GM12878 (cell line): ENCODE measurements at regions not wholly inside any gene's neighbourhood (a gene's known extent, or its start where the extent isn't known, plus 50 kb on each side); places are given as distances from the start of the nearest gene placed in this dataset.
A peak's percentile ranks its signal among the peaks of the same experiment; 100 is the strongest.

ENCODE experiments used
- ATAC-seq: fragments of 200-7000 bp; cut with Tn5 transposase; 3 replicates; pipeline ENCODE4 v1.9.1; 2020; ENCODE audit warnings: mild to moderate bottlenecking, moderate library complexity
- BruUV-seq: library from RNA; stranded (reverse); fragments of 400-500 nt; replicated peaks from 2 replicates; lab custom pipeline; 2021; lab: Mats Ljungman, UMichigan
- CTCF ChIA-PET: fragments of 300-600 bp; sonication (Branson Sonifier 250); formaldehyde crosslinking; extraction: SDS; loops from one replicate; lab custom pipeline; 2021; ENCODE audit warnings: inconsistent platforms; lab: Yijun Ruan, JAX
- POLR2A ChIA-PET: fragments of 350-600 bp; formaldehyde crosslinking; extraction: SDS; loops from one replicate; lab custom pipeline; 2021; ENCODE audit warnings: inconsistent platforms; lab: Charles Lee
- RAD21 ChIA-PET: fragments of 300-600 bp; sonication (Branson Sonifier 250); formaldehyde crosslinking; loops from one replicate; lab custom pipeline; 2023; ENCODE audit warnings: antibody characterized with exemption; ENCODE audit not compliant: unreplicated experiment; lab: Charles Lee
- SMC1A ChIA-PET: fragments of 300-600 bp; sonication (Branson Sonifier 250); formaldehyde crosslinking; loops from one replicate; lab custom pipeline; 2023; ENCODE audit not compliant: unreplicated experiment, uncharacterized antibody; lab: Charles Lee
- DNase-seq: peaks from one replicate; pipeline ENCODE4 v3.0.0-alpha.2; 2011; ENCODE audit warnings: low read depth, low spot score
- FAIRE-seq: peaks from 3 replicates; lab custom pipeline; 2011; peaks lifted over from hg19 to GRCh38; lab: Jason Lieb, UNC
- H2AFZ ChIP-seq: 2 replicates; pipeline ENCODE4 v1.6.0; 2011; ENCODE audit warnings: low read depth, low read length, control low read depth; ENCODE audit not compliant: control insufficient read depth
- H3K27ac ChIP-seq: 2 replicates; pipeline ENCODE4 v1.5.1; 2011; ENCODE audit warnings: control low read depth; ENCODE audit not compliant: control insufficient read depth, insufficient read depth
- H3K27me3 ChIP-seq, 2 experiments: replicated peaks in 1 of 2; 2 replicates each; pipeline versions ENCODE4 v1.6.0 to v1.6.1; 2011; ENCODE audit warnings: low read length in 1 of 2; ENCODE audit not compliant: control insufficient read depth in 2 of 2, insufficient read depth in 2 of 2
- H3K36me3 ChIP-seq, 2 experiments: 2 replicates each; pipeline ENCODE4 v1.5.1; 2011; ENCODE audit warnings: low read length in 1 of 2; ENCODE audit not compliant: control insufficient read depth in 2 of 2, insufficient read depth in 2 of 2
- H3K4me1 ChIP-seq: 2 replicates; pipeline ENCODE4 v1.6.1; 2011; ENCODE audit warnings: mild to moderate bottlenecking, low read length, moderate library complexity, mixed read lengths; ENCODE audit not compliant: control insufficient read depth, insufficient read depth
- H3K4me2 ChIP-seq: 2 replicates; pipeline ENCODE4 v1.6.0; 2011; ENCODE audit warnings: control low read depth; ENCODE audit not compliant: control insufficient read depth, insufficient read depth
- H3K4me3 ChIP-seq: fragments of 200-600 bp; sonication (generic); 2 replicates; pipeline ENCODE4 v1.5.1; 2016
- H3K79me2 ChIP-seq: 2 replicates; pipeline ENCODE4 v1.6.0; 2011; ENCODE audit warnings: low read length; ENCODE audit not compliant: control insufficient read depth, insufficient read depth
- H3K9ac ChIP-seq: 2 replicates; pipeline ENCODE4 v1.8.0; 2011; ENCODE audit warnings: low read length, control low read depth, mixed read lengths; ENCODE audit not compliant: control insufficient read depth, insufficient read depth
- H3K9me3 ChIP-seq: replicated peaks from 3 replicates; pipeline ENCODE4 v1.5.1; 2011; ENCODE audit warnings: mild to moderate bottlenecking, low read length; ENCODE audit not compliant: control insufficient read depth, insufficient read depth
- H4K20me1 ChIP-seq: 2 replicates; pipeline ENCODE4 v1.6.0; 2011; ENCODE audit not compliant: control insufficient read depth, insufficient read depth
- CTCF ChIP-seq, 3 experiments: IDR thresholded peaks in 2 of 3; conservative IDR thresholded peaks in 1 of 3; 2 replicates each; pipeline ENCODE4 v1.5.1; 2011; ENCODE audit warnings: low read depth in 3 of 3, low read length in 3 of 3, mild to moderate bottlenecking in 3 of 3, control low read depth in 2 of 3, moderate library complexity in 2 of 3, inconsistent platforms in 1 of 3, mixed read lengths in 1 of 3; ENCODE audit not compliant: control insufficient read depth in 2 of 3, insufficient read depth in 1 of 3; ENCODE audit errors: extremely low read depth in 1 of 3
- FOXM1 ChIP-seq: IDR thresholded peaks from 2 replicates; pipeline ENCODE4 v1.6.1; 2012; ENCODE audit warnings: low read depth, mild to moderate bottlenecking, inconsistent platforms, low read length, moderate library complexity
- LARP7 ChIP-seq: fragments of 450-650 bp; IDR thresholded peaks from 2 replicates; pipeline ENCODE4 v1.6.1; 2017; ENCODE audit warnings: mild to moderate bottlenecking
- NFYB ChIP-seq: IDR thresholded peaks from 2 replicates; pipeline ENCODE4 v1.6.1; 2011; ENCODE audit warnings: low read depth, mild to moderate bottlenecking, low read length, improper control_type of control experiment, moderate library complexity; ENCODE audit not compliant: insufficient read depth
- NR2C2 ChIP-seq: IDR thresholded peaks from 2 replicates; pipeline ENCODE4 v1.6.1; 2011; ENCODE audit warnings: borderline replicate concordance, low read depth; ENCODE audit not compliant: control insufficient read depth, insufficient read length
- RFX5 ChIP-seq: IDR thresholded peaks from 2 replicates; pipeline ENCODE4 v1.6.1; 2011; ENCODE audit warnings: low read depth, low read length, improper control_type of control experiment
- RUNX3 ChIP-seq: IDR thresholded peaks from 2 replicates; pipeline ENCODE4 v1.6.1; 2012; ENCODE audit warnings: low read length, inconsistent platforms
- SRF ChIP-seq, 2 experiments: IDR thresholded peaks; 2 replicates each; pipeline ENCODE4 v1.6.1; 2011; ENCODE audit warnings: low read depth in 2 of 2, low read length in 2 of 2, mild to moderate bottlenecking in 1 of 2, moderate library complexity in 1 of 2
- ZNF592 ChIP-seq: fragments of 450-650 bp; IDR thresholded peaks from 2 replicates; pipeline ENCODE4 v1.6.1; 2017; ENCODE audit warnings: mild to moderate bottlenecking, moderate library complexity
- WGBS: methylation state at CpG from one replicate; pipeline ENCODE4 v1.1.6; 2016; ENCODE audit warnings: low lambda C conversion rate; ENCODE audit not compliant: insufficient replicate concordance, insufficient coverage; ENCODE audit errors: missing lambda C conversion rate; 5-methylcytosine and 5-hydroxymethylcytosine counted together
- in situ Hi-C: fragments of 300-500 bp; cut with MboI; formaldehyde crosslinking; loops from 9 replicates; pipeline ENCODE4 v1.14.3; 2018; ENCODE audit warnings: mixed read lengths
- intact Hi-C: fragments of 100-400 bp; cut with micrococcal nuclease; formaldehyde crosslinking; loops from one replicate; pipeline ENCODE4 v1.14.2; 2022; ENCODE audit not compliant: unreplicated experiment
- TF ChIP-seq, protein P1 (sequence below): fragments of 450-650 bp; IDR thresholded peaks from 2 replicates; pipeline ENCODE4 v1.6.1; 2017; ENCODE audit warnings: mild to moderate bottlenecking, low read depth, inconsistent platforms; ENCODE audit not compliant: poor library complexity, severe bottlenecking
- TF ChIP-seq, protein P2 (sequence below): IDR thresholded peaks from 2 replicates; pipeline ENCODE4 v1.6.1; 2012; ENCODE audit warnings: low read depth, low read length, improper control_type of control experiment

DNA sequence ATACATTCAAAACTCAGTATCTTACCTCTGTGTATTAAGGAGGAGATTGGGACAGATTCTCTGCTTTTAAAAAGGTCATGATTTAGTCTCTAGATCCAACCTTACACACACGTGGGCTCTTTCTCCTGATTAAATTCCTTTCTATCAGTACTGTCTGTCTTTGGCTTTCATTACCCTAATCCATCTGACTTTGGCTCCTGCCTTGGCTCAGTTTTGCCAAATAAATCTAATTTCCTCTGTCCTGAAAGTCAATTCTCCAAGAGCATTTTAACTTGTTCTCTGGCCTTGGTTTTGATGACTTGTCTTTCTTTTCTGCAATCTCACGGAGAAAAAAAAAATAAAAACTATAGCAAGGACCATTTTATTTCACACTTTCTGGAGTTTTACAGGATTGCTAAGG is 176.6 kb upstream of the PDGFD start (continued):
- TF ChIP-seq CTCF (IDR thresholded peaks at IDR 0.05 in 2 of 3, conservative IDR thresholded peaks at IDR 0.05 in 1 of 3; ENCODE audit: control insufficient read depth in 2 of 3, extremely low read depth in 1 of 3, insufficient read depth in 1 of 3, low read depth in 3 of 3, low read length in 3 of 3), result no peak
- TF ChIP-seq, protein P1, sequence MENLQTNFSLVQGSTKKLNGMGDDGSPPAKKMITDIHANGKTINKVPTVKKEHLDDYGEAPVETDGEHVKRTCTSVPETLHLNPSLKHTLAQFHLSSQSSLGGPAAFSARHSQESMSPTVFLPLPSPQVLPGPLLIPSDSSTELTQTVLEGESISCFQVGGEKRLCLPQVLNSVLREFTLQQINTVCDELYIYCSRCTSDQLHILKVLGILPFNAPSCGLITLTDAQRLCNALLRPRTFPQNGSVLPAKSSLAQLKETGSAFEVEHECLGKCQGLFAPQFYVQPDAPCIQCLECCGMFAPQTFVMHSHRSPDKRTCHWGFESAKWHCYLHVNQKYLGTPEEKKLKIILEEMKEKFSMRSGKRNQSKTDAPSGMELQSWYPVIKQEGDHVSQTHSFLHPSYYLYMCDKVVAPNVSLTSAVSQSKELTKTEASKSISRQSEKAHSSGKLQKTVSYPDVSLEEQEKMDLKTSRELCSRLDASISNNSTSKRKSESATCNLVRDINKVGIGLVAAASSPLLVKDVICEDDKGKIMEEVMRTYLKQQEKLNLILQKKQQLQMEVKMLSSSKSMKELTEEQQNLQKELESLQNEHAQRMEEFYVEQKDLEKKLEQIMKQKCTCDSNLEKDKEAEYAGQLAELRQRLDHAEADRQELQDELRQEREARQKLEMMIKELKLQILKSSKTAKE, result no peak
- TF ChIP-seq, protein P2, sequence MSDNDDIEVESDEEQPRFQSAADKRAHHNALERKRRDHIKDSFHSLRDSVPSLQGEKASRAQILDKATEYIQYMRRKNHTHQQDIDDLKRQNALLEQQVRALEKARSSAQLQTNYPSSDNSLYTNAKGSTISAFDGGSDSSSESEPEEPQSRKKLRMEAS, result no peak

- Histone ChIP-seq H3K9ac (no peak overlapping the region), H3K4me1 (no peaks in the 10 kb centered on the region), H3K27ac (no peak overlapping the region), H2AFZ (no peak overlapping the region), H3K36me3 (no peaks in the 10 kb centered on the region), H4K20me1 (no peaks in the 10 kb centered on the region), H3K27me3 (no peaks in the 10 kb centered on the region; a peak in 1 of 4 replicates), H3K4me3 (no peak overlapping the region), H3K79me2 (no peaks in the 10 kb centered on the region), H3K4me2 (no peak overlapping the region), H3K9me3 (no peaks in the 10 kb centered on the region; the same call in 2 of the 3 replicates)
- ChIA-PET RAD21 (no interaction called here), CTCF (no interaction called here), POLR2A (no interaction called here), SMC1A (no interaction called here)
- in situ Hi-C loops (no loop called here), intact Hi-C loops (no loop called here)
- DNase-seq (no peak), ATAC-seq (peak; percentile 60), FAIRE-seq (no peak)
- no TSS peak for BruUV-seq
- 3% methylated on average over 10 of the region's 10 CpGs for WGBS
- TF ChIP-seq FOXM1, result no peak
- no peak for TF ChIP-seq LARP7
- peak; percentile 41; the same call in 1 of the 2 replicates for TF ChIP-seq RUNX3
- no peak for TF ChIP-seq NR2C2
- TF ChIP-seq ZNF592, result no peak
- peak in 1 of 2 experiments; percentile 84; a peak in 2 of 4 replicates for TF ChIP-seq SRF (IDR thresholded peaks at IDR 0.05; ENCODE audit: low read depth in 2 of 2, low read length in 2 of 2)
- peak; percentile 79 for TF ChIP-seq NFYB
- no peak for TF ChIP-seq RFX5
Measured at GRCh38 chr11:104339380-104339831, 175.5 kb upstream of the PDGFD start.
